Neural cell (in vitro differentiated cells): ENCODE measurements at regions not wholly inside any gene's neighbourhood (a gene's known extent, or its start where the extent isn't known, plus 50 kb on each side); places are given as distances from the start of the nearest gene placed in this dataset.

Experiments
- H2AFZ ChIP-seq: fragments of 200-600, 300-800 bp; sonication (generic), shearing (Covaris generic); 2 replicates; pipeline ENCODE4 v1.6.0; 2014; ENCODE audit warnings: low read depth, mild to moderate bottlenecking, antibody characterized with exemption, low read length, moderate library complexity
- H3F3A ChIP-seq: fragments of 200-600 bp; shearing (Covaris generic); 2 replicates; pipeline ENCODE4 v1.6.1; 2016; ENCODE audit warnings: mild to moderate bottlenecking, moderate library complexity, mixed read lengths, antibody characterized with exemption, low read length; ENCODE audit not compliant: insufficient read depth, poor library complexity, severe bottlenecking
- H3K27ac ChIP-seq: fragments of 200-600, 300-800 bp; sonication (generic), shearing (Covaris generic); 2 replicates; pipeline ENCODE4 v1.5.1; 2014; ENCODE audit warnings: mild to moderate bottlenecking, low read length, moderate library complexity
- H3K27me3 ChIP-seq: fragments of 300-800, 200-600 bp; sonication (generic), shearing (Covaris generic); 2 replicates; pipeline ENCODE4 v1.6.0; 2014; ENCODE audit warnings: mild to moderate bottlenecking, low read depth, low read length, moderate library complexity; ENCODE audit not compliant: insufficient read depth
- H3K36me3 ChIP-seq: fragments of 300-800, 200-600 bp; sonication (generic), shearing (Covaris generic); 2 replicates; pipeline ENCODE4 v1.5.1; 2014; ENCODE audit warnings: mild to moderate bottlenecking, antibody characterized with exemption, low read length, moderate library complexity; ENCODE audit not compliant: insufficient read depth
- H3K4me2 ChIP-seq: fragments of 300-800, 200-600 bp; sonication (generic), shearing (Covaris generic); 2 replicates; pipeline ENCODE4 v1.6.0; 2014; ENCODE audit warnings: mild to moderate bottlenecking, low read length
- H3K4me3 ChIP-seq: fragments of 300-800, 200-600 bp; sonication (generic), shearing (Covaris generic); 2 replicates; pipeline ENCODE4 v1.5.1; 2014; ENCODE audit warnings: mild to moderate bottlenecking, low read length, moderate library complexity
- H3K79me2 ChIP-seq: fragments of 200-600 bp; shearing (Covaris generic); replicated peaks from 2 replicates; pipeline ENCODE4 v1.6.0; 2014; ENCODE audit warnings: mild to moderate bottlenecking, low read length, moderate library complexity; ENCODE audit not compliant: insufficient read depth
- H3K9ac ChIP-seq: fragments of 300-800, 200-600 bp; sonication (generic), shearing (Covaris generic); 2 replicates; pipeline ENCODE4 v1.6.1; 2016; ENCODE audit warnings: mild to moderate bottlenecking, low read length, mixed read lengths
- H3K9me2 ChIP-seq: fragments of 200-600 bp; shearing (Covaris generic); 2 replicates; pipeline ENCODE4 v1.6.1; 2016; ENCODE audit warnings: mild to moderate bottlenecking, low read length, mixed read lengths; ENCODE audit not compliant: insufficient read depth
- H3K9me3 ChIP-seq: fragments of 200-600, 300-800 bp; sonication (generic), shearing (Covaris generic); 2 replicates; pipeline ENCODE4 v1.6.1; 2016; ENCODE audit warnings: mild to moderate bottlenecking, mixed run types, low read length, moderate library complexity, mixed read lengths
- H4K20me1 ChIP-seq: fragments of 200-600 bp; shearing (Covaris generic); 2 replicates; pipeline ENCODE4 v1.6.1; 2016; ENCODE audit warnings: mild to moderate bottlenecking, mixed run types; ENCODE audit not compliant: insufficient read depth
- EP300 ChIP-seq: fragments of 450-650 bp; conservative IDR thresholded peaks from 2 replicates; pipeline ENCODE4 v1.6.1; 2014; ENCODE audit warnings: antibody characterized with exemption, mild to moderate bottlenecking, moderate library complexity; ENCODE audit not compliant: poor library complexity, severe bottlenecking
- EZH2 ChIP-seq: fragments of 200-600, 300-800 bp; shearing (Covaris generic), sonication (generic); IDR thresholded peaks from 2 replicates; pipeline ENCODE4 v1.6.1; 2014; ENCODE audit warnings: antibody characterized with exemption, low read length, borderline replicate concordance, mild to moderate bottlenecking; ENCODE audit not compliant: insufficient read depth, poor library complexity, severe bottlenecking
- MXI1 ChIP-seq: fragments of 450-650 bp; conservative IDR thresholded peaks from 2 replicates; pipeline ENCODE4 v1.6.1; 2014; ENCODE audit warnings: antibody characterized with exemption, mild to moderate bottlenecking; ENCODE audit not compliant: poor library complexity, severe bottlenecking
- POLR2AphosphoS5 ChIP-seq: IDR thresholded peaks from 2 replicates; pipeline ENCODE4 v1.6.1; 2012
- RAD21 ChIP-seq: fragments of 450-650 bp; conservative IDR thresholded peaks from 2 replicates; pipeline ENCODE4 v1.6.1; 2014; ENCODE audit warnings: antibody characterized with exemption, mild to moderate bottlenecking, moderate library complexity
- SMC3 ChIP-seq: fragments of 450-650 bp; conservative IDR thresholded peaks from 2 replicates; pipeline ENCODE4 v1.6.1; 2014; ENCODE audit warnings: antibody characterized with exemption, mild to moderate bottlenecking, moderate library complexity; ENCODE audit not compliant: poor library complexity
- TAF1 ChIP-seq: IDR thresholded peaks from 2 replicates; pipeline ENCODE4 v1.6.1; 2012; ENCODE audit warnings: low read depth
- TF ChIP-seq, protein P1 (sequence below): fragments of 450-650 bp; IDR thresholded peaks from 2 replicates; pipeline ENCODE4 v1.5.1; 2014; ENCODE audit warnings: antibody characterized with exemption, mild to moderate bottlenecking, moderate library complexity; ENCODE audit not compliant: poor library complexity, severe bottlenecking
- TF ChIP-seq, protein P2 (sequence below): IDR thresholded peaks from 2 replicates; pipeline ENCODE4 v1.6.1; 2012; ENCODE audit warnings: borderline replicate concordance

DNA sequence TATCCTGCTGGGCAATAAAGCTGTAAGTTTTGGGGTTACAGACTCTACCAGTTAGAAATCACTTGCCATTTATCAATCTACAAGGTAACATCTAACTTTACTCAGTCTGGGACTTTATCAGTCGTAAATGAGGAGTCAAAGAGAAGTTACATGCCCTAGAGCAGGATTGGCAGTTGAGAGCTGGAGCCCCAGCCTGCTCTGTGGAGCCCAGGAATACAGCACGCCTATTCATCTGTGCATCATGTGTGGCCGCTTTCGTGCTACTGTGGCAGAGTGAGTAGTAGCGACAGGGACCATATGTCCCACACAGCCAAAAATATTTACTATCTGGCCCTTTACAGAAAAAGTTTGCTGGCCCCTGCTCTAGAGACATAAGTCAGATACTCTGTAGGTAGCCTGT lies 152.5 kb upstream of the NTRK2 start:
- Histone ChIP-seq H3K27me3 (no peaks in the 10 kb centered on the region), H3K27ac (no peak overlapping the region), H3K79me2 (no peaks in the 10 kb centered on the region), H3K4me2 (no peak overlapping the region), H4K20me1 (no peaks in the 10 kb centered on the region), H3K4me3 (no peak overlapping the region), H3K9ac (no peak overlapping the region), H2AFZ (no peak overlapping the region), H3K36me3 (no peaks in the 10 kb centered on the region), H3F3A (no peaks in the 10 kb centered on the region), H3K9me2 (no peaks in the 10 kb centered on the region), H3K9me3 (peaks cover 9% of the 10 kb centered on the region)
- TF ChIP-seq RAD21 = no peak
- no peak for TF ChIP-seq EZH2
- no peak for TF ChIP-seq POLR2AphosphoS5

DNA sequence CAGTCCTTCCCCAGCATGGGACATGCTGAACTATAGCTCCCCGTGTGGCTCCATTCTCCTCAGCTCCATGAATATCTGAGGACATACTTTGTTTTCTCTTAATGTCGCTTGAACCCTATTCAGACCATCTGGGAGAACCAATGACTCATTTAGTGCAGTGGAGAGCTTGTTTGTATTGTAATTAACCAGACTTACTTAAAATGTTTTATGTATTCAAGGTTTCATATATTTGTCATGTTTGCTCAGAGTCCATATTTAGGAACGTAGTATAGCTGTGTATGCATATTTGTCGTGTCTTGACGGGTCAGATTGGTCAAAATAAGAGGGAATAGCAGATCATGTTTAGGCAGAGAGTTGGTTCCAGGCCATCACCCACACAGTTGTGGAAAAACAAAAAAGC lies 150.1 kb upstream of the NTRK2 start:
- Histone ChIP-seq H4K20me1 (no peaks in the 10 kb centered on the region), H3K27ac (no peak overlapping the region), H3K9me3 (peaks cover 9% of the 10 kb centered on the region), H3K4me3 (no peak overlapping the region), H3K9ac (no peak overlapping the region), H3K36me3 (no peaks in the 10 kb centered on the region), H3K4me2 (no peak overlapping the region), H3K79me2 (no peaks in the 10 kb centered on the region), H3F3A (no peaks in the 10 kb centered on the region), H3K27me3 (no peaks in the 10 kb centered on the region), H2AFZ (no peak overlapping the region), H3K9me2 (no peaks in the 10 kb centered on the region)
- TF ChIP-seq EZH2 (no peak), SMC3 (no peak), TAF1 (no peak), MXI1 (no peak), RAD21 (no peak)
- TF ChIP-seq, protein P1, sequence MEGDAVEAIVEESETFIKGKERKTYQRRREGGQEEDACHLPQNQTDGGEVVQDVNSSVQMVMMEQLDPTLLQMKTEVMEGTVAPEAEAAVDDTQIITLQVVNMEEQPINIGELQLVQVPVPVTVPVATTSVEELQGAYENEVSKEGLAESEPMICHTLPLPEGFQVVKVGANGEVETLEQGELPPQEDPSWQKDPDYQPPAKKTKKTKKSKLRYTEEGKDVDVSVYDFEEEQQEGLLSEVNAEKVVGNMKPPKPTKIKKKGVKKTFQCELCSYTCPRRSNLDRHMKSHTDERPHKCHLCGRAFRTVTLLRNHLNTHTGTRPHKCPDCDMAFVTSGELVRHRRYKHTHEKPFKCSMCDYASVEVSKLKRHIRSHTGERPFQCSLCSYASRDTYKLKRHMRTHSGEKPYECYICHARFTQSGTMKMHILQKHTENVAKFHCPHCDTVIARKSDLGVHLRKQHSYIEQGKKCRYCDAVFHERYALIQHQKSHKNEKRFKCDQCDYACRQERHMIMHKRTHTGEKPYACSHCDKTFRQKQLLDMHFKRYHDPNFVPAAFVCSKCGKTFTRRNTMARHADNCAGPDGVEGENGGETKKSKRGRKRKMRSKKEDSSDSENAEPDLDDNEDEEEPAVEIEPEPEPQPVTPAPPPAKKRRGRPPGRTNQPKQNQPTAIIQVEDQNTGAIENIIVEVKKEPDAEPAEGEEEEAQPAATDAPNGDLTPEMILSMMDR = no peak
- TF ChIP-seq, protein P2, sequence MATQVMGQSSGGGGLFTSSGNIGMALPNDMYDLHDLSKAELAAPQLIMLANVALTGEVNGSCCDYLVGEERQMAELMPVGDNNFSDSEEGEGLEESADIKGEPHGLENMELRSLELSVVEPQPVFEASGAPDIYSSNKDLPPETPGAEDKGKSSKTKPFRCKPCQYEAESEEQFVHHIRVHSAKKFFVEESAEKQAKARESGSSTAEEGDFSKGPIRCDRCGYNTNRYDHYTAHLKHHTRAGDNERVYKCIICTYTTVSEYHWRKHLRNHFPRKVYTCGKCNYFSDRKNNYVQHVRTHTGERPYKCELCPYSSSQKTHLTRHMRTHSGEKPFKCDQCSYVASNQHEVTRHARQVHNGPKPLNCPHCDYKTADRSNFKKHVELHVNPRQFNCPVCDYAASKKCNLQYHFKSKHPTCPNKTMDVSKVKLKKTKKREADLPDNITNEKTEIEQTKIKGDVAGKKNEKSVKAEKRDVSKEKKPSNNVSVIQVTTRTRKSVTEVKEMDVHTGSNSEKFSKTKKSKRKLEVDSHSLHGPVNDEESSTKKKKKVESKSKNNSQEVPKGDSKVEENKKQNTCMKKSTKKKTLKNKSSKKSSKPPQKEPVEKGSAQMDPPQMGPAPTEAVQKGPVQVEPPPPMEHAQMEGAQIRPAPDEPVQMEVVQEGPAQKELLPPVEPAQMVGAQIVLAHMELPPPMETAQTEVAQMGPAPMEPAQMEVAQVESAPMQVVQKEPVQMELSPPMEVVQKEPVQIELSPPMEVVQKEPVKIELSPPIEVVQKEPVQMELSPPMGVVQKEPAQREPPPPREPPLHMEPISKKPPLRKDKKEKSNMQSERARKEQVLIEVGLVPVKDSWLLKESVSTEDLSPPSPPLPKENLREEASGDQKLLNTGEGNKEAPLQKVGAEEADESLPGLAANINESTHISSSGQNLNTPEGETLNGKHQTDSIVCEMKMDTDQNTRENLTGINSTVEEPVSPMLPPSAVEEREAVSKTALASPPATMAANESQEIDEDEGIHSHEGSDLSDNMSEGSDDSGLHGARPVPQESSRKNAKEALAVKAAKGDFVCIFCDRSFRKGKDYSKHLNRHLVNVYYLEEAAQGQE = no peak

DNA sequence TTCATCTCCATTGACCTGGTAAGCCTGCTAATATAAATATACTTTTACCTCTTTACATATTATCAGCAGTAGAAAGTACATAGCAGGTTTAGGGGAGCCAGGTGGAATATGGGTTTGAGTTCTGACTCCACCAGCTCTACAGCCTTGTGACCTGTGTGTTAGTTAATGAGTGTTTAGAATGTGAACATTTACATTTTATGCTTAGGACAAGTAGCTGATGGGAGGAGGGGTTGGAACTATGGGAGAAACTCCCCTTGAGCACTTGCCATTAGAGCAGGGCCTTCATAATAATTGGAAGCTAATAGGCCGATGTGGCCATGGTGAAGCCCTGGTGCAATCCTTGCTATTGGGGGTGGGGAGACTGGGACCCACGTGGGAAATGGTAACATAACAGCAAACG lies 148.3 kb upstream of the NTRK2 start:
- no peaks in the 10 kb centered on the region for H3K79me2 ChIP-seq
- no peak overlapping the region for H3K4me2 ChIP-seq
- H3K27me3 ChIP-seq = no peaks in the 10 kb centered on the region
- H3K4me3 ChIP-seq = no peak overlapping the region
- no peaks in the 10 kb centered on the region for H3F3A ChIP-seq
- no peak overlapping the region for H3K27ac ChIP-seq
- peaks cover 9% of the 10 kb centered on the region for H3K9me3 ChIP-seq
- no peaks in the 10 kb centered on the region for H4K20me1 ChIP-seq
- no peak overlapping the region for H3K9ac ChIP-seq
- H2AFZ ChIP-seq = no peak overlapping the region
- TF ChIP-seq, protein P2 = no peak
- TF ChIP-seq EZH2 = no peak
- no peak for TF ChIP-seq TAF1
- TF ChIP-seq POLR2AphosphoS5 = no peak
- no peak for TF ChIP-seq SMC3
- no peak for TF ChIP-seq EP300
- no peak for TF ChIP-seq RAD21
- no peak for TF ChIP-seq MXI1
- TF ChIP-seq, protein P1 = no peak
- no peaks in the 10 kb centered on the region for H3K36me3 ChIP-seq
- no peaks in the 10 kb centered on the region for H3K9me2 ChIP-seq
